Ishikawa (cell line): ENCODE measurements at regions not wholly inside any gene's neighbourhood (a gene's known extent, or its start where the extent isn't known, plus 50 kb on each side); places are given as distances from the start of the nearest gene placed in this dataset.

ENCODE experiments used
- CEBPB ChIP-seq: IDR thresholded peaks from 2 replicates; pipeline ENCODE4 v1.6.1; 2012
- CREB1 ChIP-seq: IDR thresholded peaks from 2 replicates; pipeline ENCODE4 v1.6.1; 2012; ENCODE audit warnings: low read depth
- EGR1 ChIP-seq: IDR thresholded peaks from 2 replicates; pipeline ENCODE4 v1.6.1; 2012
- EP300 ChIP-seq: IDR thresholded peaks from 2 replicates; pipeline ENCODE4 v1.6.1; 2012; ENCODE audit warnings: borderline replicate concordance
- FOXM1 ChIP-seq: IDR thresholded peaks from 2 replicates; pipeline ENCODE4 v1.6.1; 2012; ENCODE audit warnings: low read depth, borderline replicate concordance
- NFIC ChIP-seq: IDR thresholded peaks from 2 replicates; pipeline ENCODE4 v1.6.1; 2012
- RAD21 ChIP-seq: IDR thresholded peaks from 2 replicates; pipeline ENCODE4 v1.6.1; 2012; ENCODE audit warnings: low read depth
- TAF1 ChIP-seq: IDR thresholded peaks from 2 replicates; pipeline ENCODE4 v1.6.1; 2012; ENCODE audit warnings: low read depth, mild to moderate bottlenecking
- TCF12 ChIP-seq: IDR thresholded peaks from 2 replicates; pipeline ENCODE4 v1.6.1; 2012; ENCODE audit warnings: low read depth
- TEAD4 ChIP-seq: IDR thresholded peaks from 2 replicates; pipeline ENCODE4 v1.6.1; 2012
- YY1 ChIP-seq: IDR thresholded peaks from 2 replicates; pipeline ENCODE4 v1.6.1; 2012; ENCODE audit warnings: low read depth
- ZBTB7A ChIP-seq: IDR thresholded peaks from 2 replicates; pipeline ENCODE4 v1.6.1; 2012; ENCODE audit warnings: low read depth
- TF ChIP-seq, protein P1 (sequence below): IDR thresholded peaks from 2 replicates; pipeline ENCODE4 v1.6.1; 2012
- TF ChIP-seq, protein P2 (sequence below): IDR thresholded peaks from 2 replicates; pipeline ENCODE4 v1.6.1; 2012
- TF ChIP-seq, protein P3 (sequence below): IDR thresholded peaks from 2 replicates; pipeline ENCODE4 v1.6.1; 2012; ENCODE audit warnings: low read depth, mild to moderate bottlenecking

DNA sequence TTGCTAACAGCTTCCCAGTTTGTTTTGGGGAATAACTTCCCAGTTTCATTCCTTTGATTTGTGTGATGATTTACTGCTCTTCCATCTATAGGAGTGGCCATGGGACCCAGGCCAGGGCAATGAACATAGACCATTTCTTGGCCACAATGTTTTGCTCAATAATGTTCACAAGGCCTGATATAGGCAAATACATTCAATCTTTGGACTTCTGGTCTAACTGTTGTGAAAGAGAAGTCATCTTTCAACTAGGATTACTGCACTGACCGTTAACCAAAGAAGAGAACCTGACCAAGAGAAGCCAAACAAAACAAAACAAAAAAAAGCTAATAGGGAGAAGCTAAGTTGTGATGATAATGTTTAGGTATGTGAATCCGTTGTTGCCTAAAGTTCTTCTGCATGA lies 221.8 kb upstream of the SUCLG2 start:
- TF ChIP-seq TEAD4, result no peak
- no peak for TF ChIP-seq FOXM1
- TF ChIP-seq EGR1, result no peak
- TF ChIP-seq, protein P1, sequence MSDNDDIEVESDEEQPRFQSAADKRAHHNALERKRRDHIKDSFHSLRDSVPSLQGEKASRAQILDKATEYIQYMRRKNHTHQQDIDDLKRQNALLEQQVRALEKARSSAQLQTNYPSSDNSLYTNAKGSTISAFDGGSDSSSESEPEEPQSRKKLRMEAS, result no peak
- no peak for TF ChIP-seq EP300
- TF ChIP-seq CEBPB, result no peak
- TF ChIP-seq TCF12, result no peak
- TF ChIP-seq RAD21, result no peak
- TF ChIP-seq, protein P2, sequence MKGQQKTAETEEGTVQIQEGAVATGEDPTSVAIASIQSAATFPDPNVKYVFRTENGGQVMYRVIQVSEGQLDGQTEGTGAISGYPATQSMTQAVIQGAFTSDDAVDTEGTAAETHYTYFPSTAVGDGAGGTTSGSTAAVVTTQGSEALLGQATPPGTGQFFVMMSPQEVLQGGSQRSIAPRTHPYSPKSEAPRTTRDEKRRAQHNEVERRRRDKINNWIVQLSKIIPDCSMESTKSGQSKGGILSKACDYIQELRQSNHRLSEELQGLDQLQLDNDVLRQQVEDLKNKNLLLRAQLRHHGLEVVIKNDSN, result no peak
- TF ChIP-seq, protein P3, sequence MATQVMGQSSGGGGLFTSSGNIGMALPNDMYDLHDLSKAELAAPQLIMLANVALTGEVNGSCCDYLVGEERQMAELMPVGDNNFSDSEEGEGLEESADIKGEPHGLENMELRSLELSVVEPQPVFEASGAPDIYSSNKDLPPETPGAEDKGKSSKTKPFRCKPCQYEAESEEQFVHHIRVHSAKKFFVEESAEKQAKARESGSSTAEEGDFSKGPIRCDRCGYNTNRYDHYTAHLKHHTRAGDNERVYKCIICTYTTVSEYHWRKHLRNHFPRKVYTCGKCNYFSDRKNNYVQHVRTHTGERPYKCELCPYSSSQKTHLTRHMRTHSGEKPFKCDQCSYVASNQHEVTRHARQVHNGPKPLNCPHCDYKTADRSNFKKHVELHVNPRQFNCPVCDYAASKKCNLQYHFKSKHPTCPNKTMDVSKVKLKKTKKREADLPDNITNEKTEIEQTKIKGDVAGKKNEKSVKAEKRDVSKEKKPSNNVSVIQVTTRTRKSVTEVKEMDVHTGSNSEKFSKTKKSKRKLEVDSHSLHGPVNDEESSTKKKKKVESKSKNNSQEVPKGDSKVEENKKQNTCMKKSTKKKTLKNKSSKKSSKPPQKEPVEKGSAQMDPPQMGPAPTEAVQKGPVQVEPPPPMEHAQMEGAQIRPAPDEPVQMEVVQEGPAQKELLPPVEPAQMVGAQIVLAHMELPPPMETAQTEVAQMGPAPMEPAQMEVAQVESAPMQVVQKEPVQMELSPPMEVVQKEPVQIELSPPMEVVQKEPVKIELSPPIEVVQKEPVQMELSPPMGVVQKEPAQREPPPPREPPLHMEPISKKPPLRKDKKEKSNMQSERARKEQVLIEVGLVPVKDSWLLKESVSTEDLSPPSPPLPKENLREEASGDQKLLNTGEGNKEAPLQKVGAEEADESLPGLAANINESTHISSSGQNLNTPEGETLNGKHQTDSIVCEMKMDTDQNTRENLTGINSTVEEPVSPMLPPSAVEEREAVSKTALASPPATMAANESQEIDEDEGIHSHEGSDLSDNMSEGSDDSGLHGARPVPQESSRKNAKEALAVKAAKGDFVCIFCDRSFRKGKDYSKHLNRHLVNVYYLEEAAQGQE, result no peak
- no peak for TF ChIP-seq TAF1
- no peak for TF ChIP-seq NFIC
- TF ChIP-seq YY1, result no peak

DNA sequence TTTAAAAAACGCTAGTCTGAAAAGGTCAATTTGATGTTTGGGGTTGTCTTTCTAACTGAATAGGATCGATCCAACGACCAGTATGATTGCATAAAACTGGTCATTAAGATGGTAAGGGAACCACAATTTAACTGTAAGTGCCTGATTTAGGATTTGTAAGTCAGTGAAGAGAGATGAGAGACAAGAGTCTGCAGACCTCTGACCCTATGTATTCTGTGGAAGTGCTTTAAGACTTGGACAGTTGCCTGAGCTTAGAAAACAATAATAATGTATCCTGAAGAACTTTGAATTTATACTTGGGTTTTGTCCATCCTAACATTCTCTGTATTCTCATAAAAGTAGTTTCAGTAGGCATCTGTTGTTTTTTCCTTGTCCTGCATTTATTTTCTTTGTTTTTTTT lies 221.4 kb upstream of the SUCLG2 start:
- TF ChIP-seq TCF12 (no peak), EGR1 (no peak), EP300 (no peak), TAF1 (no peak), CEBPB (no peak), RAD21 (no peak), TEAD4 (no peak), CREB1 (no peak), NFIC (no peak), FOXM1 (no peak), YY1 (no peak), ZBTB7A (no peak)
- TF ChIP-seq, protein P1, result no peak
- TF ChIP-seq, protein P2, result no peak
- TF ChIP-seq, protein P3, result no peak

DNA sequence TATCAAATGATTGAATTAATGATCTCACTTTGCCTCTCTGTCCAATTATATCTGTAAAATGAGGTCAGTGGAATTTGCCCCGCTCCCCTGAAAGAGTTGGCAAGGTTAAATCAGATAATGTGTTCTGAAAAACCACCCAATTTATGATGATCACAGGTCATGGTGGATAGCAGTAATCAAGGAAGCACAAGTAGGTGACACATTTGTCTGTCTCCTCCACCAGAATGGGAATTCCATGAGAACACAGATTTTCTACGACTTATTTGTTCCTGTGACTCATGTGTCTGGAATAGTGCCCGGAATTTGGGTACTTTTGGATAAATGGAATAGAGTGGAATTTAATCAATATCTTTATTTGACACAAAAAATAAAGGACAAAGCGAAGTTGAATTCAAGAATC lies 220.9 kb upstream of the SUCLG2 start:
- TF ChIP-seq CREB1 (no peak), YY1 (no peak)

DNA sequence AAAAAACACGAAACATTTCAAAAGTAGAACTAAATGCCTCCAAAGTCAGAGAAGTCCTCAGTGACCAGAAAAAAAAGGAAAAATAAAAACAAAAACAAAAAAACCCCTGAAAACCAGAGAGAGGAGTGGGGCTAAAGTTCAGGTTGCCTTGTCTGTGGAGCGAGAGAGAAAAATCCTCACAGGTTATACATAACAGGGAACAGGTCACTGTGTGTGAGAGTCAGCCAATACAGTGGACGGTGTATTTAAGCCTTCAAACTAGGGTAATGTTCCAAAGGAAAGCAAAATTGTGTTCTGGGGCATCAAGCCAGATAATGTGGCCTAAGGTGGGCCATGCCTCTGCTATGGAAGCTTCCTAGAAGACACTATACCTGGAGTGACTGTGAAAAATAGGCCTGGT lies 216.1 kb upstream of the SUCLG2 start:
- no peak for TF ChIP-seq CEBPB
- TF ChIP-seq TAF1, result no peak
- TF ChIP-seq CREB1, result no peak
- TF ChIP-seq TCF12, result no peak
- TF ChIP-seq, protein P1, result no peak
- TF ChIP-seq ZBTB7A, result no peak
- TF ChIP-seq EP300, result no peak
- no peak for TF ChIP-seq RAD21
- TF ChIP-seq, protein P2, result no peak
- TF ChIP-seq TEAD4, result no peak
- TF ChIP-seq, protein P3, result no peak
- TF ChIP-seq FOXM1, result no peak
- TF ChIP-seq YY1, result no peak
- no peak for TF ChIP-seq EGR1
- no peak for TF ChIP-seq NFIC
